ENCODE measurements at regions not wholly inside any gene's neighbourhood (a gene's known extent, or its start where the extent isn't known, plus 50 kb on each side); places are given as distances from the start of the nearest gene placed in this dataset.

DNA sequence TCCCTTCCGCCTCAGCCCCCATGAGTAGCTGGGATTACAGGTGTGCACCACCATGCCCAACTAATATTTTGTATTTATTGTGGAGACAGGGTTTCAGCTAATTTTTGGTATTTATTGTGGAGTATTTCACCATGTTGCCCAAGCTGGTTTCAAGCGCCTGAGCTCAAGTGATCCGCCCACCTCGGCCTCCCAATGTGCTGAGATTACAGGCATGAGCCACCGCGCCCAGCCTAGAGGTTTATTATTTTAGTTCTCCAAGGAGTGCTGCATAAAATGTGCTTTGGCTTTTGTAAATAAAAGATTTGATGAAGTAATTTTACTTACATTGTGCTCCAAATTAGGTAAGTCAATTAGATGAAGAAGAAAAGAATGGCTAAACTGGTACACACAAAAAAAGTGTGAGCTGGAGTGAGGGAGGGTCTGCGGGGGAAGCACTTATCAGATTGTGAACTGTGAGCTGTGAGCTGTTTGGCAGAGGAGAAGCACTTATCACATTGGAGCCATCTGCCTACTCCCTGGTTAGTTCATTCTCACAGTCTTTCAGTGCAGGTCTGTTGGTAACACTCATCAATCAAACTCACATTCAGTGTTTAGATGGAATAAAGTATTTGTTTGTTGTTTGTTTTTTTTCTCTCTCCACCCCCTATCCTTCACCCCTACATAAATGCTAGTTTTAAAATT is 398.0 kb downstream of the EPHA7 start:
- no peak overlapping the region for H3K4me3 ChIP-seq (ENCODE audit: low read depth, low read length)
- no peak for DNase-seq (ENCODE audit: low read depth)
- TF ChIP-seq, protein P1, sequence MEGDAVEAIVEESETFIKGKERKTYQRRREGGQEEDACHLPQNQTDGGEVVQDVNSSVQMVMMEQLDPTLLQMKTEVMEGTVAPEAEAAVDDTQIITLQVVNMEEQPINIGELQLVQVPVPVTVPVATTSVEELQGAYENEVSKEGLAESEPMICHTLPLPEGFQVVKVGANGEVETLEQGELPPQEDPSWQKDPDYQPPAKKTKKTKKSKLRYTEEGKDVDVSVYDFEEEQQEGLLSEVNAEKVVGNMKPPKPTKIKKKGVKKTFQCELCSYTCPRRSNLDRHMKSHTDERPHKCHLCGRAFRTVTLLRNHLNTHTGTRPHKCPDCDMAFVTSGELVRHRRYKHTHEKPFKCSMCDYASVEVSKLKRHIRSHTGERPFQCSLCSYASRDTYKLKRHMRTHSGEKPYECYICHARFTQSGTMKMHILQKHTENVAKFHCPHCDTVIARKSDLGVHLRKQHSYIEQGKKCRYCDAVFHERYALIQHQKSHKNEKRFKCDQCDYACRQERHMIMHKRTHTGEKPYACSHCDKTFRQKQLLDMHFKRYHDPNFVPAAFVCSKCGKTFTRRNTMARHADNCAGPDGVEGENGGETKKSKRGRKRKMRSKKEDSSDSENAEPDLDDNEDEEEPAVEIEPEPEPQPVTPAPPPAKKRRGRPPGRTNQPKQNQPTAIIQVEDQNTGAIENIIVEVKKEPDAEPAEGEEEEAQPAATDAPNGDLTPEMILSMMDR (IDR thresholded peaks at IDR 0.05; ENCODE audit: low read depth, low read length, missing control alignments): no peak

DNA sequence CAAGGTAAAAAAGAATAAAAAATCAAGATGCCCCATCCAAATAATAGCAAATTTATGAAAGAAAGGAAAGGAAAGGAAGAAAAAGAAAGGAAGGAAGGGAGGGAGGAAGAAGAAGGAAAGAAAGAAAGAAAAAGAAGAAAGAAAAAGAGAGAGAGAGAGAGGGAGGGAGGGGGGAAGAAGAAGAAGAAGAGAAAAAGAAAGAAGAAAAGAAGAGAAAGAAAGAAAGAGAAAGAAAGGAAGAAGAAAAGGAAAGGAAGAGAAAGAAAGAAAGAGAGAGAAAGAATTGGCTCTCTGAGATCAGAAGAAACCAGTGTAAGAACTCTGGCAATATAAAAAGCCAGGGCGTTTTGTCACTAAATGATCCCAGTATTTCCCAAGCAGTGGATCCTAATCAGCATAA is 401.7 kb downstream of the EPHA7 start:
- no peak for DNase-seq (ENCODE audit: low read depth)
- H3K4me3 ChIP-seq (ENCODE audit: low read depth, low read length): no peak overlapping the region
- TF ChIP-seq, protein P1 (IDR thresholded peaks at IDR 0.05; ENCODE audit: low read depth, low read length, missing control alignments): no peak

DNA sequence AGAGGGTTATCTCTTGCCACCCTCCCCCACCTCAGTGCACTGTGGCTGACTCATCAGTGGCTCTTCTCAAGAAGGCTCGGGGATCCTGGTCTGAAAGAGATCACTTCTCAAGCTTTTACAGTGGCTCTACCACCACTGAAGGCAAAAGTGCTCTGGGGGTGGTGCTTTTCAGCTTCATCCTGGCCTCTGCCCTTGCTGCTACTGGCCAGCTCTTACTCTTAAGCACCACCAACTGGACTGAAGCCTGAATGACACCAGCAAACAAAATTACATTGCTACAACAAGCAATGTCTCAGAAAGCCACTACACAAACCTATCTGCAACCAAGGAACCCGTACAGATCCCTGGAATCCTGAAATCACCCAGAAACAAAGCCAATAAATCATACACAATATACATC is 402.1 kb downstream of the EPHA7 start:
- no peak for DNase-seq (ENCODE audit: low read depth)
- no peak overlapping the region for H3K4me3 ChIP-seq (ENCODE audit: low read depth, low read length)
- TF ChIP-seq, protein P1 (IDR thresholded peaks at IDR 0.05; ENCODE audit: low read depth, low read length, missing control alignments): no peak

DNA sequence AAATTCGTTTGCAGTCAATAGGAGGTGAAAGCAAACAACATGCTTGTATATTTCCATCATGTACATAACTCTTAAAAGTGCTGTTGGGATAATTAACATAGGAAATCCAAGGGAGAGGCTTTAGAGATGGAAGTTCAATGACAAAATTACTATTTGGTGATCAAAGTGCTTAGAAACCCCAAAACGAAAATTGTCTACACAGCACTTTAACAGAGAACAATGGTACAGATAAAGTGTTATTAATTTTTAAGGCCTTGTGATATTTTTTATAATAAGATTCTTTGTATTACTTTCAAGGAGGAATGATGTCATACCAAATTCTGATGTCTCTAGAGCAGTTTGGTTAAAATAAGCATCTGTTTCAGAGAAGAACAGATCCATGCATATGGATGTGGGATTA is 406.3 kb downstream of the EPHA7 start:
- H3K4me3 ChIP-seq (ENCODE audit: low read depth, low read length): no peak overlapping the region
- no peak for DNase-seq (ENCODE audit: low read depth)
- TF ChIP-seq, protein P1 (IDR thresholded peaks at IDR 0.05; ENCODE audit: low read depth, low read length, missing control alignments): no peak

DNA sequence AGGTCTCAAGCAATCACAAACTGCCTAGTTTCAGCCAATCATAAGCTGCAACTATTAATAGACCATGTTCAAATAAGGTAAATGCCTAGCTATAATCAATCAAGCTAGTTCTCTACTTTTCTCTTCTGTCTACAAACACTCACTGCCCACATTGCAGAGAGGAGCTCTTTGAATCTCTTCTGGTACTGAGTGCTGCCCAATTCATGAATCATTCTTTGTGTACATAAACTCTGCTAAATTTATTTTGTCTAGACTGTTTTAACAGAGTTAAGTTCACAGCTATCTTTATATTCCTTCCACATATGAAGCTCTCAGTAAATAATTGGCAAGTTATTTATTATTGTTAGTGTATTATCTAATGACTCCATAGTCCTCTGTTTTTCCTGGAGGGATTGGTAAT is 411.0 kb downstream of the EPHA7 start:
- TF ChIP-seq, protein P1 (IDR thresholded peaks at IDR 0.05; ENCODE audit: low read depth, low read length, missing control alignments): no peak
- no peak for DNase-seq (ENCODE audit: low read depth)
- H3K4me3 ChIP-seq (ENCODE audit: low read depth, low read length): no peak overlapping the region

DNA sequence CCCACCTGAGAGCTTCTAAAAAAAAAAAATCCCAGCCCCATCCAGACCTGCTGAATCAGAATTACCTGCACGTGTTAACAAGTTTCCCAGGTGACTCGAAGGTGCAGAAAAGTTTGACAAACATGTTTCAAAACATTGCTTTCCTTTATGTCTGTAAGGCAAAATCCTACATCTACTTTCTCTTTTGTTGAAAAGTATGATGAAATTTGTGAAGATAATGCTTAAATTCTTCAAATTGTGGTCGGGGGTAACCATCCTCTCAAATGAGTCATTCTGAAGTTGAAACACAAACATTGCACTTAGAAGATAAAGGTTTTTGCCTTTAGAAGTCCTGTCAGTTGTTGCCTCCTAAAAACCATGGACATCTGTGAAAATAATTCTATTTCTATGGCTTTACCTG is 429.7 kb downstream of the EPHA7 start:
- TF ChIP-seq, protein P1 (IDR thresholded peaks at IDR 0.05; ENCODE audit: low read depth, low read length, missing control alignments): no peak
- DNase-seq (ENCODE audit: low read depth): no peak
- H3K4me3 ChIP-seq (ENCODE audit: low read depth, low read length): no peak overlapping the region

DNA sequence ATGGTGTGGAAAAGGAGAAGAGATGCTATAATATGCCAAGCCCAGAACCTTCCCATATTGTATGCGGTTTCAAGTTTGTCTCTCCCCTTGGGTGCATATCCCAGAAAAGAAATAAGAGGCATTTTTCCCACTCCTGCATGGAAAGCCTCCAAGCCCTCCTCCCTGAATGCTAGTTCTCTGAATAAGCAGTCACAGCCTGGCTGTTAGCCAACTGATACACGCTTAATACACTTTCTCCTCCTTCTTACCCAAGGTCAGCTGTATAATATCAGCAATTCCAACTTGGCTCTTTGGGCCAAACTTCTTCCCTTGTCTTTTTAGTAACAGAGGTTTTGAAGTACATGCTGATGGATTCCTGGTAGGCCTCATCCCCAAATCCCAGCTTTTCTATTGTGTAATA is 440.1 kb downstream of the EPHA7 start:
- H3K4me3 ChIP-seq (ENCODE audit: low read depth, low read length): no peak overlapping the region
- TF ChIP-seq, protein P1 (IDR thresholded peaks at IDR 0.05; ENCODE audit: low read depth, low read length, missing control alignments): no peak
- no peak for DNase-seq (ENCODE audit: low read depth)
